ENCODE measurements at regions not wholly inside any gene's neighbourhood (a gene's known extent, or its start where the extent isn't known, plus 50 kb on each side); places are given as distances from the start of the nearest gene placed in this dataset.

- Mint-ChIP-seq H3K36me3 (ENCODE audit: insufficient read depth) (no peaks in the 10 kb centered on the region), H3K27ac (no peak overlapping the region), H3K4me1 (ENCODE audit: low read depth) (no peaks in the 10 kb centered on the region), H3K27me3 (no peaks in the 10 kb centered on the region), H3K4me3 (ENCODE audit: low read depth) (no peak overlapping the region), H3K9me3 (ENCODE audit: low read depth) (no peaks in the 10 kb centered on the region)
- DNase-seq (ENCODE audit: low spot score, unreplicated experiment), result no peak
- no peak for TF ChIP-seq CTCF (IDR thresholded peaks at IDR 0.05; ENCODE audit: unreplicated experiment)
These were observed 299.8 kb upstream of the DNAJC19 start for GRCh38 chr3:181289306-181289705.

GRCh38 chr3:181288145-181288544, 298.6 kb upstream of the DNAJC19 start:
- peaks cover 1% of the 10 kb centered on the region for H3K27me3 Mint-ChIP-seq
- no peaks in the 10 kb centered on the region for H3K36me3 Mint-ChIP-seq (ENCODE audit: insufficient read depth)
- DNase-seq (ENCODE audit: low spot score, unreplicated experiment), result no peak
- H3K4me3 Mint-ChIP-seq (ENCODE audit: low read depth), result no peak overlapping the region
- TF ChIP-seq CTCF (IDR thresholded peaks at IDR 0.05; ENCODE audit: unreplicated experiment), result no peak
- H3K9me3 Mint-ChIP-seq (ENCODE audit: low read depth), result no peaks in the 10 kb centered on the region
- H3K4me1 Mint-ChIP-seq (ENCODE audit: low read depth), result no peaks in the 10 kb centered on the region
- H3K27ac Mint-ChIP-seq, result no peak overlapping the region

GRCh38 chr3:181279239-181279565, 289.7 kb upstream of the DNAJC19 start:
- Mint-ChIP-seq H3K36me3 (ENCODE audit: insufficient read depth) (no peaks in the 10 kb centered on the region), H3K9me3 (ENCODE audit: low read depth) (no peaks in the 10 kb centered on the region)
- no peak for TF ChIP-seq CTCF (IDR thresholded peaks at IDR 0.05; ENCODE audit: unreplicated experiment)

GRCh38 chr3:181278468-181279238, 289.1 kb upstream of the DNAJC19 start:
- Mint-ChIP-seq H3K4me1 (ENCODE audit: low read depth) (no peaks in the 10 kb centered on the region), H3K4me3 (ENCODE audit: low read depth) (no peak overlapping the region), H3K27ac (no peak overlapping the region), H3K27me3 (peaks cover 7% of the 10 kb centered on the region), H3K9me3 (ENCODE audit: low read depth) (no peaks in the 10 kb centered on the region), H3K36me3 (ENCODE audit: insufficient read depth) (no peaks in the 10 kb centered on the region)
- peak; percentile 59 for TF ChIP-seq CTCF (IDR thresholded peaks at IDR 0.05; ENCODE audit: unreplicated experiment)
- DNase-seq (ENCODE audit: low spot score, unreplicated experiment), result no peak

More at GRCh38 chr3:181279239-181279565, 289.7 kb upstream of the DNAJC19 start:
- Mint-ChIP-seq H3K4me3 (ENCODE audit: low read depth) (no peak overlapping the region), H3K27ac (no peak overlapping the region), H3K4me1 (ENCODE audit: low read depth) (no peaks in the 10 kb centered on the region), H3K27me3 (peaks cover 7% of the 10 kb centered on the region)
- no peak for DNase-seq (ENCODE audit: low spot score, unreplicated experiment)

GRCh38 chr3:181276358-181276896, 286.9 kb upstream of the DNAJC19 start:
- no peak for TF ChIP-seq CTCF (IDR thresholded peaks at IDR 0.05; ENCODE audit: unreplicated experiment)
- no peak overlapping the region for H3K27ac Mint-ChIP-seq

More at GRCh38 chr3:181276358-181276896, 286.9 kb upstream of the DNAJC19 start:
- H3K36me3 Mint-ChIP-seq (ENCODE audit: insufficient read depth), result no peaks in the 10 kb centered on the region
- DNase-seq (ENCODE audit: low spot score, unreplicated experiment), result no peak
- no peaks in the 10 kb centered on the region for H3K9me3 Mint-ChIP-seq (ENCODE audit: low read depth)
- H3K27me3 Mint-ChIP-seq, result peaks cover 2% of the 10 kb centered on the region
- H3K4me3 Mint-ChIP-seq (ENCODE audit: low read depth), result no peak overlapping the region
- H3K4me1 Mint-ChIP-seq (ENCODE audit: low read depth), result no peaks in the 10 kb centered on the region
